ENCODE measurements at regions not wholly inside any gene's neighbourhood (a gene's known extent, or its start where the extent isn't known, plus 50 kb on each side); places are given as distances from the start of the nearest gene placed in this dataset.
"Not testable (repeated sequence)": the region's sequence is repeated elsewhere in the genome, so short reads cannot be mapped to it uniquely, and the experiment has no call there.

DNA sequence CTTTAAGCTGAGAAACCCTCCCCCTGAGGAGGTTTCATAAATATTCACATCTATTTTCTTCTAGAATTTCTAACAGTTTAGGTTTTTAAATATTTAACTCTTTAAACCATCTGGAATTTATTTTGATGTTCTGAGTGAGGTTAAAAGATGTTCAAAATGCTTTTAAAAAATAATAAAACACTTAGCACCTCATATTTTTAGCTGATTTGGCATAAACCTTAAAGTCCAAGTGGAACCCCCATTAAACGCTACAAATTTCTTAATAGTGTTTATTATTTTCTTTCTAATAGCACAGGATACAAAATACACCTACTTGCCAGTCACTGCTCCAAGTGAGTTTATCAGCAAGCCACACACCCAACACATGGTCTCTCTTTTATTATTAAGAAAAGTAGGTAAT lies 277.2 kb downstream of the QDPR start:
- DNase-seq, result no peak

GRCh38 chr4:17232566-17233253 lies 279.2 kb downstream of the QDPR start:
- no peak for DNase-seq

DNA sequence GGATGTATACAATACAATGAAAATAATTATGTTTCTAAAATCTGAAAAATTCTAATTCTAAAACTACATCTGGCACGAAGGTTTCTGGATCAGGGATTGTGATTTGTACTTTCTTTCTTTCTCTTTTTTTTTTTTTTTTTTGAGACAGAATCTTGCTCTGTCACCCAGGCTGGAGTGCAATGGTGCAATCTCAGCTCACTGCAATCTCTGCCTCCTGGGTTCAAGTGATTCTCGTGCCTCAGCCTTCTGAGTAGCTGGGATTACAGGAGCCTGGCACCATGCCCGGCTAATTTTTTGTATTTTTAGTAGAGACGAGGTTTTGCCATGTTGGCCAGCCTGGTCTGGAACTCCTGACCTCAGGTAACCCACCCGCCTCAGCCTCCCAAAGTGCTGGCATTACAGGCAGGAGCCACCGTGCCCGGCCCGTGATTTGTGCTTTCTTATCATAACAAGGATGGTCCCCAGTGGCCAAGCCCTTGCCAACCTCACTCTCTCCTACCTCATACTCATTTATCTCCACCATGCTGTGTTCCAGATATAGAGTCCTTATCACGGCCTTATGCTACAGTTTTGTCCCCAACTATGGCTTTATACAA lies 279.9 kb downstream of the QDPR start:
- not testable (repeated sequence) for DNase-seq

DNA sequence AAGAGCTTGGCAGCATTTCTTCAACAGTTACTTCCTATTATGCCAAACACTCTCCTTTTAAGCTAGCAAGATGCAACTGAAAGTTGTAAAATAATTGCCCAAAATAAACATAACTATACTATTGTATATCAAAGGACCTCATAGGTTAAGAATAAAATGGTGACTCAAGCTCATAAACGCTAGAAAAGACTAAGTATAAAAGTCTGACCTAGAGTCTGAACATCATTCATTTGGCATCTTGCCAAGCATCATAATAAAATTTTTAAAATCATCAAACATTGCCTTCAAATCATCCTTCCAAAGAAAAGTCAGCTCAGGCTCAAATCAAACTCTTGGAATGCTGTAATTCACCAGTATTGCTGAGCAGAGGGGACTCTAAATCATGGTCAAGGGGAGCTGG lies 281.2 kb downstream of the QDPR start:
- no peak for DNase-seq

GRCh38 chr4:17220816-17221215 lies 291.1 kb downstream of the QDPR start:
- no peak for DNase-seq

GRCh38 chr4:17218786-17219185 lies 293.1 kb downstream of the QDPR start:
- DNase-seq, result no peak

- DNase-seq, result no peak
Observed at GRCh38 chr4:17206829-17207801, 304.8 kb downstream of the QDPR start.

DNA sequence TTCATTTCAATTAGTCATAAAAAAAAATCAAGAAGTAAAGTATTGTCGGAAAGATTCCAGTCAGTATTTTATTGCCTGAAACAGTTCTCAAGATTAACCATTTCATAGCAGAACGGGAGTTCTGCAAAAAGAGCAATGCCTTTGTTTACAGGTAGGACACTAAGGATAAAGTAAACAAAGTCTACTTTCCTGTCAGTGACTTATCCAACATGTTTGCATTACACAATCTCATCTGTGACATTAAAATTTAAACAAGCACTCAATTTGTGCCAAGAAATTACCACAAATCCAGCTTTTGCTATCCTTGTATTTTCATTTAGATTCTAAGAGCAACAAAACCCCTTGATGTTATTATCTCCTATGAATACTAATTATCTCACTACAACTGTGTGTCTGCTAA lies 306.5 kb upstream of the LDB2 start:
- DNase-seq, result no peak

- DNase-seq, result no peak
Observed at GRCh38 chr4:17203797-17204196, 305.4 kb upstream of the LDB2 start.

- DNase-seq, result no peak
Observed at GRCh38 chr4:17197070-17197469, 298.6 kb upstream of the LDB2 start.

GRCh38 chr4:17195461-17196275 lies 297.2 kb upstream of the LDB2 start:
- DNase-seq, result no peak

- no peak for DNase-seq
Observed at GRCh38 chr4:17194586-17194985, 296.1 kb upstream of the LDB2 start.

- DNase-seq, result no peak
Observed at GRCh38 chr4:17189759-17190158, 291.3 kb upstream of the LDB2 start.

DNA sequence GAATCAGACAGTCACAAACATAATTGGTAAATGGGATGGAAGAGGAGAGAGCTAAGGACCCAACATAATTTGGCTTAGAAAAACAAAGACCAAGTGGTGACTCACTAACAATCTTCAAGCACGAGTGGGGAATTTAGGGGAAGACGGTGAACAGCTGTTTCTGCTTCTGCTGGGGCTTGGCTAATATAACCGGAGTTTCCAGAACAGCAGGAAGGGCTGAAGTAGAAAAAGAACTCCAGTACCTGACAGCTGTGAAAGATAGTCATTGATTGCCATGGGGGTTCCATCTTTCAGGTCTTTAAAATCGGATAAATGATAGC lies 290.9 kb upstream of the LDB2 start:
- DNase-seq, result peak; percentile 78

- peak; percentile 67 for DNase-seq
Observed at GRCh38 chr4:17188547-17189400, 290.3 kb upstream of the LDB2 start.

DNA sequence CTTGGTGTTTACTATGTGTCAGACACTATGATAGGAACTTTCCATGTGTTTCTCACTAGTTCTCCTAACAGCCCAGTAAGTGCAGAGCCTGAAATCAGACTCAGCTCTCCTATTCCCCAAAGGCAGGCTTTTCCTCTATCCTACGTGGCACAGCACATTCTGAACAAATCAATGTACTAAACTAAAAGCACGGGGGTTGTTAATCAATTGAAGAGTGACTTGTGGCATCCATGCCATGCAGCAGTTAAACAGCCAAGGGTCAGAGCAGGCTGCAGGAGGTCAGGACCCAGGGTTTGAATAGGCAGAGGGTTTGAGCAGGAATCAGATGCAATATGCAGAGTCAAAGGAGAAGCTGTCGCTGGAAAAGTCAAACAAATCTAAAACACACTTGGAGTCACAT lies 289.7 kb upstream of the LDB2 start:
- peak; percentile 46 for DNase-seq

DNA sequence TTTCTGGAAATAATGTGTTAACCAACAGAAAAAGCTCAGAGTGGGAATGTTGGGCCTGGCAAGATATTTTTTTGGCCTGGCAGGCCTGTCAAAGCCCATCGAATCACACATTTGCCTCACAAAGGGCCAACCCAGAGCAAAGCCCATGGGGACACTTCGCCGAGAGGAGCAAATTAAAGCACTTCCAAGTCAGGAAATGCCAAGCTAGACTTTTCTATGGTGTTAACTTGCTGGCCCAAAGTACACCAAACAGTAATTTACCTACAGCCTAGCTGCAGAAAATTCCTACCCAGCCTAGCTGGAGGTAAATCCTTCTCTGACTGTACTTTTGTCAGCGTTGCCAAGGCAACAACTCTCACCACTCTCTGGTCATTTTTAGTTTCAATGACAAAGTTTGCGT lies 288.6 kb upstream of the LDB2 start:
- DNase-seq, result peak; percentile 54

DNA sequence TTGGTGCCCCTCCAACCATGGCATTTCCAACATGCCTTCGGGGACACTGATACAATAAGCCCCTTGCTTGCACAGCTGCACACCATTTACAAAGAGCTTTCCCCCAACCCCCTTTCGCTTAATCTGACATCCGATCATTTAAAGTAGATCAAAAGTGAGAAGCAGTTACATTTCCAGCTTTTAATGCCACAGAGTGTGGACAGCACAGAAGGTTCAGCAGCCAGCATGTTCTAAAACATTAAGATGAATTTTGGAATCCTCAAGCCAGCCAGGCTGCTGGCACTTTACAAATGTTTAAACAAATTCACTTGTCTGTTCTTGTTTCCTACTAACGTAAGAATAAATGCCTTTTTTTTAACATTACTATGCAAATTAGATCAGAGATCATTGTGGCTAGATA lies 284.4 kb upstream of the LDB2 start:
- no peak for DNase-seq

DNA sequence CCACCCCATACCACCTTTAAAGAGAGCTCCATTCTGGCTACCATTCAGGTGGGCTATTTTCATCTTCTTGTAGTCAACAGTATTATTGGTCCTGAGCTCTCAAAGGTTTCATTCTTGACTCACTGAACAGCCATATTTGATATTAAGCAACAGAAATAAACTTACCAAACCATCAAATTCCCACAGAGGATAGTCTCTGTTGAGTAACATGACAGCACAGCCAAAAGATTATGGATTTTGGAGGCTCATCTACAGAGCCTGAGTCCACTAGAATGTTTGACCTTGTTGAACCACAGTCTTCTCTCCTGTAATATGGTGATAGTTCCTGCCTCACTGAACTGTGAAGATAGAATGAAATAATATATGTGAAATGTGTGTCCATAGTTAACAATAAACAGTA lies 276.3 kb upstream of the LDB2 start:
- DNase-seq, result no peak

DNA sequence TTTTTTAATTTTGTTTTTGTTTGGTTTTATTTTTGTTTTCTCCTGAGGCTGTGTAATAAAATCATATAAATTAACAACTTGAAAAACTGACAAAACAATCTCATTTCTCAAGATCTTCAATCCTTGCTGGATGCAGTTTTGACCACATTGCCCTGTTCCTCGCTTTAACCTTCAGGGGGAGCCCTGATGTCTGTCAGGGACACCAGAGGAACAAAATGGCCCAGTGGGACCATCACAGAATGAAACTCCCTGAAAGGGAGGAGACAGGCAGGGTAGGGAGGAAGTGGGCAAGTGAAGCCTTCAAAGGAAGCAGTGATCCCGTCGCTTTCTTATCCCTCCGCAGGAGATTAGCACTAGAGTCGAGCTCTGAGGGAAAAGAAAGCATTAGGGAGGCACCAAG lies 274.9 kb upstream of the LDB2 start:
- no peak for DNase-seq

DNA sequence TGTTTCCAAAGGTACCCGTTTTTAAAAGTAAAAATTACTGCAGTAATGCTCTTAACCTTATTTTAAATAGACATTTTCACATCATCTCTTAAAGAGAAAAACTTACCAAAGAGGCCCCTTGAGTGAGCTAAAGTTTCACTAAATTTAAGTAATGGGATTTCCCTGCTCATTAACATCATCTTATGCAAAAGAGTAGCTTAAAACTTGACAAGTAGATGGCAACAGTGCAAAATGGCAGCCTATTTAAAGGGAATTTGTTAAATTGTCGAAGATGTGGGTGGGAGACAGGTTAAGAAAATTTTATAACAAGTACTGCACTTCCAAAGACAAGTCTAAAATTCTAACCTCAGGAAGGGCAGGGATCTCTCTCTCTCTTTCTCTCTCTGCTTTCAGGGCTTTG lies 271.7 kb upstream of the LDB2 start:
- no peak for DNase-seq

DNA sequence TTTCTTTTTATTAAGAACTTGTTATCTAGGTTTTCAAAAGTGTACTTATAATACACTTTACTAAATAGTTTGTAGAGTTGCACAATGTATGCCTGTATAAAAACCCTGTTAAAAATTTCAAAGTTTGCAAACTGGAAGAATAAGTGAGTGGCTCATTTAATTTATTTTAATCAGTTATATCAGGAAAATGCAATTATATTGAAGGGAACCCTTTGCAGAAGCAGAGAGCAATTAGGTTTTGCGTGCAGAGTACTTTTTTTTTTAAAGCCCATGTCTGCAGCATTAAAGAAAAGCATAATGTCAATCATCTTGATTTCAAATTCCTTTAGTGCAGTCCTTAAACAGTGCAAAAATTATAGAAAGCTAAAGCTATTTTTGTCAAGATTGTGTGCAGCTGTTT lies 271.3 kb upstream of the LDB2 start:
- no peak for DNase-seq

Measured in right hindlimb (tissue), 1 donor.